ENCODE measurements at regions not wholly inside any gene's neighbourhood (a gene's known extent, or its start where the extent isn't known, plus 50 kb on each side); places are given as distances from the start of the nearest gene placed in this dataset.
A peak's percentile ranks its signal among the peaks of the same experiment; 100 is the strongest.
"Not testable (repeated sequence)": the region's sequence is repeated elsewhere in the genome, so short reads cannot be mapped to it uniquely, and the experiment has no call there.

GRCh38 chr2:231644426-231644825 is 51.8 kb downstream of the TEX44 start:
- peaks cover 12% of the 10 kb centered on the region for H3K4me1 Mint-ChIP-seq
- DNase-seq (no peak), ATAC-seq (no peak)
- H3K9me3 Mint-ChIP-seq (ENCODE audit: low read depth) = no peaks in the 10 kb centered on the region
- H3K27ac Mint-ChIP-seq = no peak overlapping the region
- no peak overlapping the region for H3K4me3 Mint-ChIP-seq
- peaks cover 6% of the 10 kb centered on the region for H3K27me3 Mint-ChIP-seq
- no peaks in the 10 kb centered on the region for H3K36me3 Mint-ChIP-seq
- CTCF ChIA-PET = interaction anchor here (2.0 kb wide), 1 partner anchor 31 kb away, joined by 6 read pairs; no protein-coding TSS in a partner anchor

- H3K27me3 Mint-ChIP-seq = peaks cover 6% of the 10 kb centered on the region
- H3K27ac Mint-ChIP-seq = no peak overlapping the region
These were observed 53.8 kb downstream of the TEX44 start for GRCh38 chr2:231646476-231646875.

GRCh38 chr2:231648579-231649174 is 56.0 kb downstream of the TEX44 start:
- no peak overlapping the region for H3K27ac Mint-ChIP-seq
- H3K4me1 Mint-ChIP-seq = no peaks in the 10 kb centered on the region
- ATAC-seq = peak; percentile 92

More at GRCh38 chr2:231646476-231646875, 53.8 kb downstream of the TEX44 start:
- peaks cover 10% of the 10 kb centered on the region for H3K4me1 Mint-ChIP-seq
- no peaks in the 10 kb centered on the region for H3K36me3 Mint-ChIP-seq
- CTCF ChIA-PET = interaction anchor here (1.2 to 5.6 kb wide), 2 partner anchors 29 to 68 kb away, joined by 5 to 65 read pairs; no protein-coding TSS in a partner anchor
- H3K9me3 Mint-ChIP-seq (ENCODE audit: low read depth) = no peaks in the 10 kb centered on the region
- no peak overlapping the region for H3K4me3 Mint-ChIP-seq
- DNase-seq (no peak), ATAC-seq (no peak)

GRCh38 chr2:231651561-231651960 is 56.8 kb upstream of the PTMA start:
- CTCF ChIA-PET = interaction anchor here (1.2 to 1.9 kb wide), 2 partner anchors 9 to 38 kb away, joined by 3 to 5 read pairs; no protein-coding TSS in a partner anchor
- H3K4me3 Mint-ChIP-seq; H3K27ac Mint-ChIP-seq; H3K9me3 Mint-ChIP-seq (ENCODE audit: low read depth); ATAC-seq; H3K27me3 Mint-ChIP-seq; DNase-seq; H3K36me3 Mint-ChIP-seq; H3K4me1 Mint-ChIP-seq: not testable (repeated sequence)

More at GRCh38 chr2:231648579-231649174, 56.0 kb downstream of the TEX44 start:
- CTCF ChIA-PET = interaction anchor here (0.9 to 5.6 kb wide), 9 partner anchors 10 to 153 kb away, joined by 3 to 65 read pairs (median 4); no protein-coding TSS in a partner anchor
- H3K36me3 Mint-ChIP-seq = no peaks in the 10 kb centered on the region
- no peak overlapping the region for H3K4me3 Mint-ChIP-seq
- no peaks in the 10 kb centered on the region for H3K9me3 Mint-ChIP-seq (ENCODE audit: low read depth)
- peak; percentile 72 for DNase-seq
- H3K27me3 Mint-ChIP-seq = peaks cover 6% of the 10 kb centered on the region

DNA sequence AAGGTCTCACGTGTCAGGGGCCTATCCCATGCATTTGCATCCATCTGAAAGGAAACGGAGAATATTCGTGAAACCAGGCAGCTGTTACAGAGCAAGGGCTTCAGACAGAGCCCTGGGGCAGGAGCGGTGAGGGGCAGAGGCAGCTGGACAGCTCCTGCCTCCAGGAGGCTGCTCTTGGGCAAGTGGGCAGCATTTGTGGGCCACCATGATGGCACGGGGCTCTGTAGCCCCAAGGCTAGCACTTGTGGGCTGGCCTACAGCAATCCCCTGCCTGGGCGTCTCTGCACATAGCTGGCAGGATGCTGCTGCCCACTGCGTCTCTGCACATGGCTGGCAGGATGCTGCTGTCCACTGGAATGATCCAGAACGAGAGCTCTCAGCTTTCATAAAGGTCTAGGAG is 52.8 kb upstream of the PTMA start:
- no peaks in the 10 kb centered on the region for H3K4me1 Mint-ChIP-seq
- DNase-seq (no peak), ATAC-seq (no peak)
- H3K9me3 Mint-ChIP-seq (ENCODE audit: low read depth) = peaks cover under 1% of the 10 kb centered on the region
- no peaks in the 10 kb centered on the region for H3K27me3 Mint-ChIP-seq
- CTCF ChIA-PET = interaction anchor here (0.9 to 3.6 kb wide), 5 partner anchors 18 to 51 kb away, joined by 3 to 10 read pairs (median 3); no protein-coding TSS in a partner anchor
- no peak overlapping the region for H3K27ac Mint-ChIP-seq
- no peak overlapping the region for H3K4me3 Mint-ChIP-seq
- H3K36me3 Mint-ChIP-seq = no peaks in the 10 kb centered on the region

GRCh38 chr2:231655894-231656293 is 52.4 kb upstream of the PTMA start:
- ATAC-seq = no peak

More at GRCh38 chr2:231655894-231656293, 52.4 kb upstream of the PTMA start:
- CTCF ChIA-PET = interaction anchor here (1.3 to 3.6 kb wide), 4 partner anchors 17 to 58 kb away, joined by 3 to 10 read pairs (median 4); no protein-coding TSS in a partner anchor
- Mint-ChIP-seq H3K4me1 (no peaks in the 10 kb centered on the region), H3K9me3 (ENCODE audit: low read depth) (peaks cover 3% of the 10 kb centered on the region), H3K36me3 (no peaks in the 10 kb centered on the region), H3K27ac (no peak overlapping the region), H3K4me3 (no peak overlapping the region), H3K27me3 (no peaks in the 10 kb centered on the region)
- DNase-seq = no peak
